Adrenal gland (tissue), 9 donors: ENCODE measurements at regions not wholly inside any gene's neighbourhood (a gene's known extent, or its start where the extent isn't known, plus 50 kb on each side); places are given as distances from the start of the nearest gene placed in this dataset.

Experiments
- DNase-seq, 7 donors: peaks; one replicate each; pipeline ENCODE4 v3.0.0-alpha.2; 2019 to 2020
- H3K27ac ChIP-seq, 5 donors: fragments of 200-600 bp; sonication (generic) in 4 of 5; 1 replicate in 3 of 5; 2 replicates in 2 of 5; pipeline versions ENCODE4 v1.5.1 to v1.8.0; 2016 to 2020; ENCODE audit warnings: mild to moderate bottlenecking in 1 of 5
- H3K27me3 ChIP-seq: fragments of 200-600 bp; 2 replicates; pipeline ENCODE4 v1.8.0; 2021
- H3K36me3 ChIP-seq, 2 donors: fragments of 200-600 bp; replicated peaks in 1 of 2; 1 replicate in 1 of 2; 2 replicates in 1 of 2; pipeline versions ENCODE4 v1.5.1 to v1.8.0; 2018 to 2022
- H3K4me1 ChIP-seq, 2 donors: fragments of 200-600 bp; replicated peaks in 1 of 2; 1 replicate in 1 of 2; 2 replicates in 1 of 2; pipeline versions ENCODE4 v1.5.1 to v1.8.0; 2018 to 2021
- H3K4me3 ChIP-seq, 4 donors: fragments of 200-600 bp; sonication (generic) in 3 of 4; one replicate each; pipeline ENCODE4 v1.5.1; 2016 to 2018
- H3K9me3 ChIP-seq, 3 donors: fragments of 200-600 bp; sonication (generic) in 1 of 3; replicated peaks in 1 of 3; 1 replicate in 2 of 3; 2 replicates in 1 of 3; pipeline versions ENCODE4 v1.5.1 to v1.8.0; 2016 to 2021
- CTCF ChIP-seq, 6 experiments: fragments of 450-650 bp in 4 of 6; fragments of 200-600 bp in 2 of 6; sonication (generic) in 1 of 6; IDR thresholded peaks; 1 replicate in 5 of 6; 2 replicates in 1 of 6; pipeline versions ENCODE4 v1.5.1 to v1.8.0; 2016 to 2021; ENCODE audit warnings: antibody characterized with exemption in 6 of 6, mild to moderate bottlenecking in 2 of 6, moderate library complexity in 1 of 6
- POLR2A ChIP-seq, 2 donors: fragments of 450-650 bp; IDR thresholded peaks; one replicate each; pipeline ENCODE4 v1.6.1; 2017; ENCODE audit warnings: antibody characterized with exemption in 2 of 2, mild to moderate bottlenecking in 2 of 2, moderate library complexity in 1 of 2
- WGBS, 4 donors: extraction: QIAGEN DNeasy Blood & Tissue Kit in 2 of 4; methylation state at CpG; one replicate each; pipeline versions ENCODE4 v1.1.5 to v1.1.7; 2013 to 2017; 5-methylcytosine and 5-hydroxymethylcytosine counted together
- intact Hi-C, 2 donors: fragments of 100-400 bp; cut with DNase I; formaldehyde crosslinking; loops; one replicate each; pipeline versions ENCODE4 v1.14.1 to v1.15.0; 2022 to 2023
- donor health status: healthy with polysubstance abuse.
- donor health status: Bipolar disorder and iron deficiency.
- donor health status: DM: yes; HTN: yes; CAD: no.
- donor health status: DM: no; HTN: no; CAD: no.
- donor health status: DM: no; HTN: no; CAD: no.

- TF ChIP-seq CTCF (IDR thresholded peaks at IDR 0.05) (no peak), POLR2A (IDR thresholded peaks at IDR 0.05) (no peak)
- intact Hi-C loops: no loop called here
Observed at GRCh38 chr6:152859225-152859624, 108.6 kb downstream of the VIP start.

GRCh38 chr6:152863618-152864326 is 113.2 kb downstream of the VIP start:
- H3K4me1 ChIP-seq: no peaks in the 10 kb centered on the region
- no peaks in the 10 kb centered on the region for H3K27me3 ChIP-seq
- intact Hi-C loops: loop anchor here (5.0 to 10.0 kb wide), 3 partner anchors 81 to 161 kb away; no protein-coding TSS in a partner anchor
- peak; percentile 51 to 86 (median 74) for DNase-seq
- WGBS, 4 donors: 52 to 57% (median 55%) methylated on average over 10 of the region's 10 CpGs
- H3K27ac ChIP-seq: no peak overlapping the region
- H3K4me3 ChIP-seq: no peak overlapping the region
- TF ChIP-seq CTCF (IDR thresholded peaks at IDR 0.05) (peak; percentile 62 to 80 (median 69)), POLR2A (IDR thresholded peaks at IDR 0.05) (no peak)
- H3K36me3 ChIP-seq: no peaks in the 10 kb centered on the region
- H3K9me3 ChIP-seq: no peaks in the 10 kb centered on the region

More at GRCh38 chr6:152859225-152859624, 108.6 kb downstream of the VIP start:
- Histone ChIP-seq H3K4me3 (no peak overlapping the region), H3K27ac (no peak overlapping the region), H3K9me3 (no peaks in the 10 kb centered on the region), H3K36me3 (no peaks in the 10 kb centered on the region), H3K4me1 (no peaks in the 10 kb centered on the region), H3K27me3 (no peaks in the 10 kb centered on the region)
- WGBS, 4 donors: 41 to 64% (median 50%) methylated on average over 6 of the region's 6 CpGs
- DNase-seq: no peak

- Histone ChIP-seq H3K4me1 (no peaks in the 10 kb centered on the region), H3K27ac (no peak overlapping the region), H3K9me3 (no peaks in the 10 kb centered on the region), H3K27me3 (no peaks in the 10 kb centered on the region), H3K4me3 (no peak overlapping the region), H3K36me3 (no peaks in the 10 kb centered on the region)
- TF ChIP-seq POLR2A (IDR thresholded peaks at IDR 0.05): no peak
- no peak for TF ChIP-seq CTCF (IDR thresholded peaks at IDR 0.05)
- WGBS, 4 donors: 72 to 88% (median 80%) methylated on average over 5 of the region's 5 CpGs
- intact Hi-C loops: no loop called here
- no peak for DNase-seq
Observed at GRCh38 chr6:152874267-152874666, 108.6 kb downstream of the FBXO5 start.

DNA sequence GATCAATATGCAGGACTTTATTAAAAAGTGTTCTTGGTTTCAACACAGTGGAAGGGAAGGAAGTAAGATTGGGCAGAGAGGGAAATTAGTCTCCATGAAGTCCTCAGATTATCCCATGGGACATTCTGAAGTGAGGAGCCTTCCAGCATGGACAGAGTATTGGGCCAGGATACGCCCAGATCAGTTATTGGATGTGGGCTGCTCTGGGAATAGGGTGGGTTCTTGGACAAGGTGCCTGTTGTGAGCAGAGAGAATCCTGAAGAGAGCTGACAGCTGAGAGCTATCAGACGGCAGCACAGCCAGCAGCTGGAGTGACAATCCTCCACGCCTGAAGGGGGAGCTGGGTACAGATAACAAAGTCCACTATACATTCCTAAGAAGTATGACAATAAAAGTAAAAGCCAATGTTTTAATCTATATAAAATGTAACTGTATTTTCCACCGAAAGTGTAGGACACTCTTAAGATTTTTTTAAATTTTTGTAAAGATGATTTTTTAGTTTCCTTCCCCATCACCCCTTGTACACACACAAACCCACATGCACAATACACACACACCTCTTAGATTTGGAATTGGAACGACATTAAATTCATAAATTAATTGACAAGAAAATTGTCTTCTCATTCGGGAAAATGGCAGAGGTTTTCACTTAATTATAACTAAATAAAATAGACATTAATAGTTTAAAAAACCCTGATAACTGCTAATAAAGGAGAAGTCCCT is 107.8 kb downstream of the FBXO5 start:
- no peaks in the 10 kb centered on the region for H3K9me3 ChIP-seq
- TF ChIP-seq CTCF (IDR thresholded peaks at IDR 0.05) (no peak), POLR2A (IDR thresholded peaks at IDR 0.05) (no peak)
- no peaks in the 10 kb centered on the region for H3K4me1 ChIP-seq
- 43 to 56% (median 51%) methylated on average over 6 of the region's 6 CpGs for WGBS, 4 donors
- DNase-seq: no peak
- H3K4me3 ChIP-seq: no peak overlapping the region
- no peaks in the 10 kb centered on the region for H3K27me3 ChIP-seq
- no peak overlapping the region for H3K27ac ChIP-seq
- intact Hi-C loops: no loop called here
- H3K36me3 ChIP-seq: no peaks in the 10 kb centered on the region
